Fibroblast of upper back skin (primary cell): ENCODE measurements at regions not wholly inside any gene's neighbourhood (a gene's known extent, or its start where the extent isn't known, plus 50 kb on each side); places are given as distances from the start of the nearest gene placed in this dataset.

Experiments used
- DNase-seq: peaks from one replicate; pipeline ENCODE4 v3.0.0-alpha.2; 2013

GRCh38 chrX:20595928-20596575, 329.3 kb upstream of the RPS6KA3 start:
- peak; percentile 50 for DNase-seq

GRCh38 chrX:20594985-20595384, 328.3 kb upstream of the RPS6KA3 start:
- DNase-seq, result peak; percentile 45

- no peak for DNase-seq
Measured at GRCh38 chrX:20593836-20594235, 327.1 kb upstream of the RPS6KA3 start.

- no peak for DNase-seq
Measured at GRCh38 chrX:20593402-20593801, 326.7 kb upstream of the RPS6KA3 start.

- no peak for DNase-seq
Measured at GRCh38 chrX:20591246-20591645, 324.5 kb upstream of the RPS6KA3 start.

- DNase-seq, result peak; percentile 28
Measured at GRCh38 chrX:20585782-20586181, 319.1 kb upstream of the RPS6KA3 start.

- peak; percentile 8 for DNase-seq
Measured at GRCh38 chrX:20571611-20572010, 304.9 kb upstream of the RPS6KA3 start.

- DNase-seq, result no peak
Measured at GRCh38 chrX:20567108-20567507, 300.4 kb upstream of the RPS6KA3 start.

- DNase-seq, result peak; percentile 64
Measured at GRCh38 chrX:20547611-20548051, 280.9 kb upstream of the RPS6KA3 start.

- peak; percentile 54 for DNase-seq
Measured at GRCh38 chrX:20545538-20545937, 278.8 kb upstream of the RPS6KA3 start.

GRCh38 chrX:20542072-20542471, 275.4 kb upstream of the RPS6KA3 start:
- DNase-seq, result no peak

- no peak for DNase-seq
Measured at GRCh38 chrX:20538974-20539373, 272.3 kb upstream of the RPS6KA3 start.

GRCh38 chrX:20531667-20532066, 265.0 kb upstream of the RPS6KA3 start:
- no peak for DNase-seq

GRCh38 chrX:20530406-20530921, 263.8 kb upstream of the RPS6KA3 start:
- DNase-seq, result peak; percentile 71

GRCh38 chrX:20529711-20530110, 263.0 kb upstream of the RPS6KA3 start:
- no peak for DNase-seq

GRCh38 chrX:20529301-20529700, 262.6 kb upstream of the RPS6KA3 start:
- DNase-seq, result no peak

GRCh38 chrX:20527558-20528011, 260.9 kb upstream of the RPS6KA3 start:
- no peak for DNase-seq

- no peak for DNase-seq
Measured at GRCh38 chrX:20527041-20527440, 260.3 kb upstream of the RPS6KA3 start.

- DNase-seq, result no peak
Measured at GRCh38 chrX:20523626-20524312, 257.1 kb upstream of the RPS6KA3 start.

GRCh38 chrX:20522420-20522819, 255.7 kb upstream of the RPS6KA3 start:
- no peak for DNase-seq

GRCh38 chrX:20521222-20521621, 254.5 kb upstream of the RPS6KA3 start:
- DNase-seq, result peak; percentile 54

- no peak for DNase-seq
Measured at GRCh38 chrX:20519826-20520225, 253.1 kb upstream of the RPS6KA3 start.

- no peak for DNase-seq
Measured at GRCh38 chrX:20519146-20519545, 252.4 kb upstream of the RPS6KA3 start.

GRCh38 chrX:20517565-20517964, 250.9 kb upstream of the RPS6KA3 start:
- DNase-seq, result peak; percentile 78
